HCT116 (cell line): ENCODE measurements at regions not wholly inside any gene's neighbourhood (a gene's known extent, or its start where the extent isn't known, plus 50 kb on each side); places are given as distances from the start of the nearest gene placed in this dataset.

Experiments
- CEBPB ChIP-seq: IDR thresholded peaks from 2 replicates; pipeline ENCODE4 v1.6.1; 2012; ENCODE audit warnings: low read depth
- CTCF ChIP-seq, 3 experiments: fragments of 200-600 bp in 1 of 3; sonication (generic) in 1 of 3; IDR thresholded peaks in 2 of 3; conservative IDR thresholded peaks in 1 of 3; 2 replicates each; pipeline ENCODE4 v1.5.1; 2012 to 2017; ENCODE audit warnings: low read depth in 2 of 3, low read length in 2 of 3, antibody characterized with exemption in 1 of 3, borderline replicate concordance in 1 of 3, control low read depth in 1 of 3, mild to moderate bottlenecking in 1 of 3, mixed read lengths in 1 of 3, mixed run types in 1 of 3, moderate library complexity in 1 of 3; ENCODE audit not compliant: insufficient read depth in 1 of 3
- EZH2 ChIP-seq: fragments of 200-600 bp; sonication (generic); IDR thresholded peaks from 2 replicates; pipeline ENCODE4 v1.6.1; 2017; ENCODE audit warnings: antibody characterized with exemption, mixed run types
- POLR2A ChIP-seq: IDR thresholded peaks from 2 replicates; pipeline ENCODE4 v1.7.0; 2011; ENCODE audit warnings: borderline replicate concordance; ENCODE audit not compliant: insufficient read depth, insufficient read length; ENCODE audit errors: extremely low read depth
- RAD21 ChIP-seq: IDR thresholded peaks from 2 replicates; pipeline ENCODE4 v1.6.1; 2012; ENCODE audit warnings: low read depth, mild to moderate bottlenecking
- REST ChIP-seq: IDR thresholded peaks from 2 replicates; pipeline ENCODE4 v1.6.1; 2012; ENCODE audit warnings: low read depth
- SRF ChIP-seq: IDR thresholded peaks from 2 replicates; pipeline ENCODE4 v1.6.1; 2012; ENCODE audit warnings: low read depth
- YY1 ChIP-seq: IDR thresholded peaks from 2 replicates; pipeline ENCODE4 v1.6.1; 2011; ENCODE audit warnings: low read length, low read depth, moderate library complexity, mild to moderate bottlenecking; ENCODE audit not compliant: insufficient replicate concordance; ENCODE audit errors: extremely low read depth

GRCh38 chr20:8972963-8973705, 95.8 kb upstream of the PLCB4 start:
- TF ChIP-seq SRF (no peak), EZH2 (no peak), POLR2A (no peak), RAD21 (no peak), CTCF (IDR thresholded peaks at IDR 0.05 in 2 of 3, conservative IDR thresholded peaks at IDR 0.05 in 1 of 3; ENCODE audit: borderline replicate concordance in 1 of 3, insufficient read depth in 1 of 3, low read depth in 2 of 3, low read length in 2 of 3) (no peak), YY1 (no peak), CEBPB (no peak), REST (no peak)
